Smooth muscle cell (in vitro differentiated cells): ENCODE measurements at regions not wholly inside any gene's neighbourhood (a gene's known extent, or its start where the extent isn't known, plus 50 kb on each side); places are given as distances from the start of the nearest gene placed in this dataset.

Experiments
- DNase-seq: peaks from one replicate; lab custom pipeline; 2025; ENCODE audit not compliant: unreplicated experiment; lab: John Stamatoyannopoulos, UW
- H2AFZ ChIP-seq: fragments of 200-600 bp; sonication (generic); 2 replicates; pipeline ENCODE4 v1.6.0; 2016; ENCODE audit warnings: antibody characterized with exemption, low read depth, mild to moderate bottlenecking
- H3F3A ChIP-seq: fragments of 200-600 bp; sonication (generic); 2 replicates; pipeline ENCODE4 v1.6.0; 2017; ENCODE audit warnings: antibody characterized with exemption, low read depth
- H3K27ac ChIP-seq: fragments of 200-600 bp; sonication (generic); 2 replicates; pipeline ENCODE4 v1.5.1; 2016; ENCODE audit warnings: low read depth, mild to moderate bottlenecking
- H3K27me3 ChIP-seq: fragments of 200-600 bp; sonication (generic); 2 replicates; pipeline ENCODE4 v1.6.1; 2016; ENCODE audit warnings: low read depth, mild to moderate bottlenecking
- H3K36me3 ChIP-seq: fragments of 200-600 bp; sonication (generic); 2 replicates; pipeline ENCODE4 v1.5.1; 2016; ENCODE audit warnings: low read depth
- H3K4me1 ChIP-seq: fragments of 200-600 bp; sonication (generic); 2 replicates; pipeline ENCODE4 v1.5.1; 2016; ENCODE audit warnings: low read depth
- H3K4me2 ChIP-seq: fragments of 200-600 bp; sonication (generic); 2 replicates; pipeline ENCODE4 v1.6.0; 2016; ENCODE audit warnings: mild to moderate bottlenecking
- H3K4me3 ChIP-seq: fragments of 200-600 bp; sonication (generic); 2 replicates; pipeline ENCODE4 v1.5.1; 2016; ENCODE audit warnings: mild to moderate bottlenecking
- H3K79me2 ChIP-seq: fragments of 200-600 bp; sonication (generic); 2 replicates; pipeline ENCODE4 v1.6.0; 2016; ENCODE audit warnings: low read depth, mild to moderate bottlenecking
- H3K9ac ChIP-seq: fragments of 200-600 bp; sonication (generic); 2 replicates; pipeline ENCODE4 v1.6.0; 2016; ENCODE audit warnings: low read depth
- H3K9me3 ChIP-seq: fragments of 200-600 bp; sonication (generic); replicated peaks from 2 replicates; pipeline ENCODE4 v1.5.1; 2016; ENCODE audit warnings: low read depth
- H4K20me1 ChIP-seq: fragments of 200-600 bp; sonication (generic); 2 replicates; pipeline ENCODE4 v1.6.0; 2016; ENCODE audit warnings: low read depth
- CTCF ChIP-seq: fragments of 200-600 bp; sonication (generic); IDR thresholded peaks from 2 replicates; pipeline ENCODE4 v1.5.1; 2017; ENCODE audit warnings: borderline replicate concordance, mild to moderate bottlenecking, antibody characterized with exemption; ENCODE audit not compliant: insufficient read depth, poor library complexity, severe bottlenecking
- WGBS: methylation state at CpG from one replicate; pipeline ENCODE4 v1.1.7; 2016; ENCODE audit warnings: low lambda C conversion rate; 5-methylcytosine and 5-hydroxymethylcytosine counted together

GRCh38 chr3:75144406-75144805, 519.7 kb upstream of the FRG2C start:
- H3K36me3 ChIP-seq: no peaks in the 10 kb centered on the region
- no peak overlapping the region for H3K9ac ChIP-seq
- no peak for TF ChIP-seq CTCF
- no peaks in the 10 kb centered on the region for H3K79me2 ChIP-seq
- no peak overlapping the region for H3K27ac ChIP-seq
- no peak overlapping the region for H2AFZ ChIP-seq
- no peaks in the 10 kb centered on the region for H3K27me3 ChIP-seq
- DNase-seq: no peak
- H3F3A ChIP-seq: no peaks in the 10 kb centered on the region
- H3K9me3 ChIP-seq: no peaks in the 10 kb centered on the region
- no peak overlapping the region for H3K4me3 ChIP-seq
- no peaks in the 10 kb centered on the region for H3K4me1 ChIP-seq
- WGBS: 95% methylated on average over 3 of the region's 3 CpGs
- H3K4me2 ChIP-seq: no peak overlapping the region
- H4K20me1 ChIP-seq: no peaks in the 10 kb centered on the region

- H3K36me3 ChIP-seq: no peaks in the 10 kb centered on the region
- no peaks in the 10 kb centered on the region for H3F3A ChIP-seq
- H3K9ac ChIP-seq: no peak overlapping the region
- H4K20me1 ChIP-seq: no peaks in the 10 kb centered on the region
- no peak for DNase-seq
- H3K4me2 ChIP-seq: no peak overlapping the region
- peak; percentile 45 for TF ChIP-seq CTCF
- no peak overlapping the region for H2AFZ ChIP-seq
- no peaks in the 10 kb centered on the region for H3K4me1 ChIP-seq
- no peaks in the 10 kb centered on the region for H3K9me3 ChIP-seq
- peaks cover 20% of the 10 kb centered on the region for H3K27me3 ChIP-seq
- H3K4me3 ChIP-seq: no peak overlapping the region
- H3K79me2 ChIP-seq: no peaks in the 10 kb centered on the region
- WGBS: 46% methylated on average over 2 of the region's 2 CpGs
- H3K27ac ChIP-seq: no peak overlapping the region
Observed at GRCh38 chr3:75171630-75172230, 492.4 kb upstream of the FRG2C start.

GRCh38 chr3:75176937-75177336, 487.2 kb upstream of the FRG2C start:
- no peak for TF ChIP-seq CTCF
- Histone ChIP-seq H3K9ac (no peak overlapping the region), H3K79me2 (no peaks in the 10 kb centered on the region), H2AFZ (no peak overlapping the region), H3K4me2 (no peak overlapping the region), H3K27ac (no peak overlapping the region), H3K27me3 (peaks cover 18% of the 10 kb centered on the region), H4K20me1 (no peaks in the 10 kb centered on the region), H3K4me1 (no peaks in the 10 kb centered on the region), H3K36me3 (no peaks in the 10 kb centered on the region), H3F3A (no peaks in the 10 kb centered on the region), H3K4me3 (no peak overlapping the region), H3K9me3 (no peaks in the 10 kb centered on the region)
- WGBS: 63% methylated on average over 3 of the region's 3 CpGs
- no peak for DNase-seq

- no peak overlapping the region for H2AFZ ChIP-seq
- H3K9me3 ChIP-seq: no peaks in the 10 kb centered on the region
- no peak overlapping the region for H3K27ac ChIP-seq
- H4K20me1 ChIP-seq: no peaks in the 10 kb centered on the region
- no peak for DNase-seq
- no peaks in the 10 kb centered on the region for H3K36me3 ChIP-seq
- H3K79me2 ChIP-seq: no peaks in the 10 kb centered on the region
- H3K4me1 ChIP-seq: no peaks in the 10 kb centered on the region
- TF ChIP-seq CTCF: no peak
- H3K9ac ChIP-seq: no peak overlapping the region
- H3K4me3 ChIP-seq: no peak overlapping the region
- WGBS: 79% methylated on average over 7 of the region's 7 CpGs
- peaks cover 9% of the 10 kb centered on the region for H3K27me3 ChIP-seq
- H3F3A ChIP-seq: no peaks in the 10 kb centered on the region
- H3K4me2 ChIP-seq: no peak overlapping the region
Observed at GRCh38 chr3:75180235-75180944, 483.7 kb upstream of the FRG2C start.
